ENCODE measurements at regions not wholly inside any gene's neighbourhood (a gene's known extent, or its start where the extent isn't known, plus 50 kb on each side); places are given as distances from the start of the nearest gene placed in this dataset.

- no peak overlapping the region for H3K27ac ChIP-seq
- no peaks in the 10 kb centered on the region for H3K36me3 ChIP-seq
- no peak overlapping the region for H3K4me3 ChIP-seq
- H3K9me3 ChIP-seq, result no peaks in the 10 kb centered on the region
- H3K27me3 ChIP-seq, result no peaks in the 10 kb centered on the region
- intact Hi-C loops (cut with DNase I), result no loop called here
- peaks cover 0 to 11% (median 0%) of the 10 kb centered on the region in 4 donors for H3K4me1 ChIP-seq
- DNase-seq (no peak), ATAC-seq (peak in 1 of 4 donors; percentile 8)
- TF ChIP-seq, protein P1, sequence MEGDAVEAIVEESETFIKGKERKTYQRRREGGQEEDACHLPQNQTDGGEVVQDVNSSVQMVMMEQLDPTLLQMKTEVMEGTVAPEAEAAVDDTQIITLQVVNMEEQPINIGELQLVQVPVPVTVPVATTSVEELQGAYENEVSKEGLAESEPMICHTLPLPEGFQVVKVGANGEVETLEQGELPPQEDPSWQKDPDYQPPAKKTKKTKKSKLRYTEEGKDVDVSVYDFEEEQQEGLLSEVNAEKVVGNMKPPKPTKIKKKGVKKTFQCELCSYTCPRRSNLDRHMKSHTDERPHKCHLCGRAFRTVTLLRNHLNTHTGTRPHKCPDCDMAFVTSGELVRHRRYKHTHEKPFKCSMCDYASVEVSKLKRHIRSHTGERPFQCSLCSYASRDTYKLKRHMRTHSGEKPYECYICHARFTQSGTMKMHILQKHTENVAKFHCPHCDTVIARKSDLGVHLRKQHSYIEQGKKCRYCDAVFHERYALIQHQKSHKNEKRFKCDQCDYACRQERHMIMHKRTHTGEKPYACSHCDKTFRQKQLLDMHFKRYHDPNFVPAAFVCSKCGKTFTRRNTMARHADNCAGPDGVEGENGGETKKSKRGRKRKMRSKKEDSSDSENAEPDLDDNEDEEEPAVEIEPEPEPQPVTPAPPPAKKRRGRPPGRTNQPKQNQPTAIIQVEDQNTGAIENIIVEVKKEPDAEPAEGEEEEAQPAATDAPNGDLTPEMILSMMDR (IDR thresholded peaks at IDR 0.05), result no peak
- no peak for TF ChIP-seq POLR2A (IDR thresholded peaks at IDR 0.05)
- WGBS (ENCODE audit: insufficient coverage, low coverage, low lambda C conversion rate, missing lambda C conversion rate), result 72% methylated on average over 8 of the region's 10 CpGs
Measured at GRCh38 chr5:14038341-14038959, 94.0 kb upstream of the DNAH5 start.

- intact Hi-C loops (cut with DNase I), result no loop called here
- no peak for TF ChIP-seq POLR2A (IDR thresholded peaks at IDR 0.05)
- TF ChIP-seq, protein P1 (IDR thresholded peaks at IDR 0.05), result no peak
- no peak for DNase-seq
- 66% methylated on average over 4 of the region's 9 CpGs for WGBS (ENCODE audit: insufficient coverage, low coverage, low lambda C conversion rate, missing lambda C conversion rate)
- H3K27ac ChIP-seq, result peak overlapping the region in 1 of 3 donors; percentile 26
- no peaks in the 10 kb centered on the region for H3K27me3 ChIP-seq
- no peaks in the 10 kb centered on the region for H3K9me3 ChIP-seq
- peak in 1 of 4 donors; percentile 9 for ATAC-seq
- H3K4me1 ChIP-seq, result peaks cover 0 to 11% (median 0%) of the 10 kb centered on the region in 4 donors
- no peaks in the 10 kb centered on the region for H3K36me3 ChIP-seq
- H3K4me3 ChIP-seq, result no peak overlapping the region
Measured at GRCh38 chr5:14036947-14037346, 92.5 kb upstream of the DNAH5 start.

GRCh38 chr5:14036514-14036913 lies 92.0 kb upstream of the DNAH5 start:
- no peaks in the 10 kb centered on the region for H3K27me3 ChIP-seq
- no peak for ATAC-seq
- H3K4me1 ChIP-seq, result peaks cover 0 to 11% (median 0%) of the 10 kb centered on the region in 4 donors
- H3K9me3 ChIP-seq, result no peaks in the 10 kb centered on the region
- WGBS (ENCODE audit: insufficient coverage, low coverage, low lambda C conversion rate, missing lambda C conversion rate), result 70% methylated on average over 2 of the region's 2 CpGs
- H3K4me3 ChIP-seq, result no peak overlapping the region
- DNase-seq, result no peak
- intact Hi-C loops (cut with DNase I), result no loop called here
- no peak overlapping the region for H3K27ac ChIP-seq
- no peaks in the 10 kb centered on the region for H3K36me3 ChIP-seq
- no peak for TF ChIP-seq POLR2A (IDR thresholded peaks at IDR 0.05)
- TF ChIP-seq, protein P1 (IDR thresholded peaks at IDR 0.05), result no peak

GRCh38 chr5:14035859-14036503 lies 91.5 kb upstream of the DNAH5 start:
- no peaks in the 10 kb centered on the region for H3K27me3 ChIP-seq
- peak in 2 of 4 donors; percentile 47 to 81 for ATAC-seq
- H3K27ac ChIP-seq, result no peak overlapping the region
- intact Hi-C loops (cut with DNase I), result no loop called here
- no peaks in the 10 kb centered on the region for H3K36me3 ChIP-seq
- 17% methylated on average over 10 of the region's 10 CpGs for WGBS (ENCODE audit: insufficient coverage, low coverage, low lambda C conversion rate, missing lambda C conversion rate)
- H3K9me3 ChIP-seq, result no peaks in the 10 kb centered on the region
- TF ChIP-seq, protein P1 (IDR thresholded peaks at IDR 0.05), result no peak
- no peak for TF ChIP-seq POLR2A (IDR thresholded peaks at IDR 0.05)
- H3K4me3 ChIP-seq, result no peak overlapping the region
- peaks cover 0 to 11% (median 0%) of the 10 kb centered on the region in 4 donors for H3K4me1 ChIP-seq
- DNase-seq, result no peak

All from right lobe of liver (tissue), 6 donors.